BLaER1 (cell line): ENCODE measurements at regions not wholly inside any gene's neighbourhood (a gene's known extent, or its start where the extent isn't known, plus 50 kb on each side); places are given as distances from the start of the nearest gene placed in this dataset.

ENCODE experiments used
- H3K27ac ChIP-seq: shearing (Covaris generic); formaldehyde crosslinking; 2 replicates; pipeline ENCODE4 v1.8.1; 2022
- H3K27me3 ChIP-seq: shearing (Covaris generic); formaldehyde crosslinking; 2 replicates; pipeline ENCODE4 v1.8.1; 2022
- H3K36me3 ChIP-seq: shearing (Covaris generic); formaldehyde crosslinking; 2 replicates; pipeline ENCODE4 v1.8.1; 2022
- H3K4me1 ChIP-seq: shearing (Covaris generic); formaldehyde crosslinking; 2 replicates; pipeline ENCODE4 v1.8.1; 2022
- H3K4me2 ChIP-seq: shearing (Covaris generic); formaldehyde crosslinking; 2 replicates; pipeline ENCODE4 v1.8.1; 2022
- H3K4me3 ChIP-seq: shearing (Covaris generic); formaldehyde crosslinking; 2 replicates; pipeline ENCODE4 v1.8.1; 2022
- H3K9ac ChIP-seq: shearing (Covaris generic); formaldehyde crosslinking; 2 replicates; pipeline ENCODE4 v1.8.1; 2022
- H3K9me3 ChIP-seq: shearing (Covaris generic); formaldehyde crosslinking; 2 replicates; pipeline ENCODE4 v1.8.1; 2022
- H4K20me1 ChIP-seq: shearing (Covaris generic); formaldehyde crosslinking; 2 replicates; pipeline ENCODE4 v1.8.1; 2022
- Cebpa-rat ChIP-seq: shearing (Covaris generic); IDR thresholded peaks from 2 replicates; pipeline ENCODE4 v1.8.1; 2022

DNA sequence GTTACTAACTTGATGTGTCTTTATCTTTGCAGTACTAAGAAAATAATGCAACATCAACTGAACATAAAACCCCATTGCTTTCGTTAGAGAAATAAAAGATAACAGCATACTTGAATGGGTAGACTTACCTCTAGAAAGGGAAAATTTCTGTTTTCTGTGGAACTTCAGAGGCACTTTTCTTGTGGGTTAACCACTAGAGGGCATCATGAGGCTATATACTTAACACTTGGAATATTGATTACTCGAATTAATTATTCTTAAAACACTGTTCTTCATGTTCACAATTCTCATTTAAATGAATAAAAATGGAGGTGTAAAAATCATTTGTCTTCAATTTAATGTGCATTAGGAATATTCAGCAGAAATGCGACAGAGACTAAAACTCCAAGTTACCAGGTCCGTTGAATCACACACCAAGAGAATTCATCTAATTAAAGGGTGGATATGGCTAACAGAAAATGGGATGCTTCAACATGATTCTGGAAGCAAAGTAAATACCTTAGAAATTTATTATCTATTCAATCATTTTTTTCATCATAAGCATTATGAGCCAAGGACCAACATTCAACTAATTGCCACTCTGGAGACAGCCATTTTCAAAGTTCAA is 330.8 kb upstream of the PREP start:
- TF ChIP-seq Cebpa-rat, result no peak
- peaks cover 7% of the 10 kb centered on the region; the same call in 1 of the 2 replicates for H3K4me1 ChIP-seq

DNA sequence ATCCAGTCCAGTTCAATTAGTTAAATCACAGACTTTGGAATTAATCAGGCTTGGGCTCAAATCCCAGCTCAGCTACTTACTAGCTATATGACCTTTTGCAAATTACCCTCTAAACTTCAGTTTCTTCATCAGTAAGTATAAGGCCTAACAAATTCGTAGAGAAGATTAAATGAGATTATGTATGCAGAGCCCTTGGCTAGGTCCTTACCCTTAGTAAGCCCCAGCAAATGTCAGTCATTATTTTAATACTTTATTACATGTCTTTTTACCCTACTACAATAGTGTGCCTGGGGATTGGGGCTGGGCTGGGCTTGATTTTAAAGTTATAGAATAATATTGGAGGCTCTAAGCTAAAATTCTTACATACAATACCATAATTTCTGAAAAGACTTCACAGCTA is 326.1 kb upstream of the PREP start:
- no peak overlapping the region for H3K4me2 ChIP-seq
- no peak overlapping the region for H3K9ac ChIP-seq
- no peaks in the 10 kb centered on the region for H3K36me3 ChIP-seq
- no peak overlapping the region for H3K4me3 ChIP-seq
- H3K9me3 ChIP-seq, result no peaks in the 10 kb centered on the region
- H4K20me1 ChIP-seq, result no peaks in the 10 kb centered on the region
- no peak overlapping the region for H3K27ac ChIP-seq
- TF ChIP-seq Cebpa-rat, result no peak
- no peaks in the 10 kb centered on the region for H3K4me1 ChIP-seq
- no peaks in the 10 kb centered on the region for H3K27me3 ChIP-seq

More for the DNA sequence above, 330.8 kb upstream of the PREP start:
- Histone ChIP-seq H3K36me3 (no peaks in the 10 kb centered on the region), H3K4me2 (no peak overlapping the region), H4K20me1 (no peaks in the 10 kb centered on the region), H3K27ac (no peak overlapping the region), H3K27me3 (no peaks in the 10 kb centered on the region), H3K4me3 (no peak overlapping the region), H3K9me3 (peaks cover 10% of the 10 kb centered on the region; the same call in 1 of the 2 replicates), H3K9ac (no peak overlapping the region)

DNA sequence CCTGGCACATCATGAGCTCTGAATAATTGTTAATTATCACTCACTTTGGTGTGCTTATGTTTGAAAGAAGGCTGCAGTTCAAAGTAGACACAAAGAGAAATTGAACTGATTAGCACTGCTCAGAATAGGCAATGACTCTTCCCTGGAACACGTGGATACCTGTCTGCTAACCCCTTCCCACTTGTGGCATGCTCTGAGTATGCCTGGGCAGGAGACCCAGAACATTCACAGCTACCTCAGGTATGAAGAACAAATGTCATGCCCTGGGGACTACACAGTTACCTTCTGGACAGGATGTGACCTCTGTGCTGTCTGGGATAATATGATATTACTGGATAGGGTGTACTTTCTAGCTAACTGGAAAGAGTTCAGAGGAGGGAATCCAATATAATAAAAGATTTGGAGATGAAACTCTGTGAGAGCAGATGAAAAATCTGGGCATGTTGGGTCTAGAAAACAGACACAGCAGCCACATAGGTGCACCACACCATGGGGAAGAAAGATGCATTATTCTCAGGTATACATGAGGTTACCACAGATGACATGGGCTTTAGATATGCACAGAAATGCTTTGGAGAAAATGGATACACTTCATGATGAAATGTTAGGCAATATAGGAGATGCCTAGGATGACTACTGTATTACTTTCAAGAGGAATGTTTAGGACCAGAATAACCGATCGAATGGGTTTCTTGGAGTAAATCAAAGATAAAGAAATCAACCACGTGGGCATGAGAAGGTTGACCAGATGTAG is 324.2 kb upstream of the PREP start:
- no peak overlapping the region for H3K27ac ChIP-seq
- no peaks in the 10 kb centered on the region for H3K36me3 ChIP-seq
- no peak for TF ChIP-seq Cebpa-rat
- H3K4me3 ChIP-seq, result no peak overlapping the region
- no peaks in the 10 kb centered on the region for H3K9me3 ChIP-seq
- no peak overlapping the region for H3K4me2 ChIP-seq
- no peak overlapping the region for H3K9ac ChIP-seq
- H3K27me3 ChIP-seq, result no peaks in the 10 kb centered on the region
- no peaks in the 10 kb centered on the region for H3K4me1 ChIP-seq
- H4K20me1 ChIP-seq, result no peaks in the 10 kb centered on the region

DNA sequence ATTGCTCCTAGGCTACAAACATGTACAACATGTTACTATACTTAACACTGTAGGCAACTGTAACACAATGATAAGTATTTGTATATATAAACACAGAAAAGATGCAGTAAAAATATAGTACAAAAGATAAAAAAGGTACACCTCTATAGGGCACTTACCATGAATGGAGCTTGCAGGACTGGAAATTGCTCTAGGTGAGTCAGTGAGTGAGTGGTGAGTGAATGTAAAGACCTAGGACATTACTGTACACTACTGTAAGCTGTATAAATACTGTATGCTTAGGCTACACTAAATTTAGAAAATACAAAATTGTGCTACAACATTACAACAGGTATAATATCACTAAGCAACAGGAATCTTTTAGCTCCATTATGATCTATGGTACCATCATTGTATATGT is 312.0 kb upstream of the PREP start:
- peaks cover 11% of the 10 kb centered on the region for H3K9me3 ChIP-seq
- no peak overlapping the region for H3K4me3 ChIP-seq
- no peaks in the 10 kb centered on the region for H3K27me3 ChIP-seq
- no peak overlapping the region for H3K9ac ChIP-seq
- no peak for TF ChIP-seq Cebpa-rat
- H3K4me1 ChIP-seq, result no peaks in the 10 kb centered on the region
- H3K27ac ChIP-seq, result no peak overlapping the region
- no peak overlapping the region for H3K4me2 ChIP-seq
- H3K36me3 ChIP-seq, result no peaks in the 10 kb centered on the region
- H4K20me1 ChIP-seq, result no peaks in the 10 kb centered on the region

DNA sequence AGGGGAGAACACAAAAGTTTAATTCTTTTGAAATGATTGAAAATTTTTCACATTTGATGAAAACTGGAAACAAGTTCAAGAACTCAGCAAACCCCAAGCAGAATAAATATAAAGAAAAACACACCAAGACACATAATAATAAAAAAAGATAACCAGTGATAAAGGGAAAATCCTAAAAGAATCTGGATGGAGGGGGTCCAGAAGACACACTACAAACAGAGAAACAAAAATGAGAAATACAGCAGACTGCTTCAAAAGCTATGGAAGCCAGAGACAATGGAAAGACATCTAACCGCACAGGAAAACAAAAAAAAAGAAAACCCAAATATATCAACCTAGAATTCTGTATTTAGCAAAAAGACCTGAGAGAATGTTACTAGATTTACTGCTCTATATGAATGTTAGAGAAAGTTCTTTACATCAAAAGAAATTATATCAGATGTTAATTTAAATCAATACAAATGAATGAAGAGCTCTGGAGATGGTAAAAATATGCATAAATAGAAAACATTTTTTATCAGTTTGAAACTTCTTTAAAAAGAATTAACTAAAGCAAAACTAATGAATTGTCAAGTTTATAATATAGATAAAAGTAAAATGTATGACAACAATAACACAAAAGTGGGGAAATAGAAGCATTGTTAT is 310.7 kb upstream of the PREP start:
- Histone ChIP-seq H3K4me2 (no peak overlapping the region), H4K20me1 (no peaks in the 10 kb centered on the region)

DNA sequence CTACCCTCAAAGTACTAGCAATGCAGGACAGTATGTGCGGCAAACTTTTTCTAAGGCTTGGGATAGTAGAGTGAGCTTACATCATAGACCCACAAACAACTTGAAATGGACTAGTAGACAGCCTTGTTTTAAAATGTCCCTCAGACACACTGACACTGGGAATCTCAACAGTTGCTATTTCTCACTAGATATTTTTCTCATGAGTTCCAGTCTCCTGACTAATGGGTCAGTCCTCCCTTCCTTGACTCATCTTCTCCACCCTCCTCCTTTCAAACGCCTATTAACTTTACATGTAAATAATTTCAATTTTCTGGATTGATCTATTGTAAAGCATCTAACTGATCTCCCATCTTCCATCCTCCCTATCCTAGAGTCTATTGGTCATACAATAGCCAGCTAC is 308.3 kb upstream of the PREP start:
- H4K20me1 ChIP-seq, result no peaks in the 10 kb centered on the region
- H3K9ac ChIP-seq, result no peak overlapping the region
- H3K36me3 ChIP-seq, result no peaks in the 10 kb centered on the region
- TF ChIP-seq Cebpa-rat, result no peak
- no peak overlapping the region for H3K4me3 ChIP-seq
- peaks cover 11% of the 10 kb centered on the region for H3K9me3 ChIP-seq
- H3K4me1 ChIP-seq, result no peaks in the 10 kb centered on the region
- H3K4me2 ChIP-seq, result no peak overlapping the region
- no peak overlapping the region for H3K27ac ChIP-seq
- no peaks in the 10 kb centered on the region for H3K27me3 ChIP-seq

More for the DNA sequence above, 310.7 kb upstream of the PREP start:
- TF ChIP-seq Cebpa-rat, result no peak
- Histone ChIP-seq H3K4me1 (no peaks in the 10 kb centered on the region), H3K27me3 (no peaks in the 10 kb centered on the region), H3K27ac (no peak overlapping the region), H3K9me3 (peaks cover 11% of the 10 kb centered on the region), H3K4me3 (no peak overlapping the region), H3K36me3 (no peaks in the 10 kb centered on the region), H3K9ac (no peak overlapping the region)

DNA sequence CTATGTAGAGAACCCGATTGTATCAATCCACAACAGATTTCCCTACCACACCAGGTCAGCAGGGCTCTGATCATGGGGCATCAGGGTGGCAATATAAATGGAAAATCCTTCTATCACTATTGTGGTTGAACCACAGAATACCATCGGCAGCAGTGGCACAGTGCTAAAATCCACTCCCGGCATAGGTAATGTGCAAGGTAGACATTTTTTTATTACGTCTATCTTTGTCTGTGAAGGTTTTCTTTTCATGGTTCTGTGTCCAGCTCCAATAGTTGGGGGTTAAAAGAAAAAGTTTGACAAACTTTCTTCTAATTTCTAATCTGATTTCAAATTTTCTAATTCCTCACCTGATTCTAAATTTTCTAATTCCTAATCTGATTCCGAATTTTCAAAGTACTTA is 302.7 kb upstream of the PREP start:
- Histone ChIP-seq H3K9ac (no peak overlapping the region), H3K27me3 (no peaks in the 10 kb centered on the region), H3K9me3 (peaks cover 5% of the 10 kb centered on the region; the same call in 1 of the 2 replicates), H3K27ac (no peak overlapping the region), H4K20me1 (no peaks in the 10 kb centered on the region), H3K4me2 (no peak overlapping the region), H3K4me1 (no peaks in the 10 kb centered on the region), H3K36me3 (no peaks in the 10 kb centered on the region), H3K4me3 (no peak overlapping the region)
- TF ChIP-seq Cebpa-rat, result no peak

DNA sequence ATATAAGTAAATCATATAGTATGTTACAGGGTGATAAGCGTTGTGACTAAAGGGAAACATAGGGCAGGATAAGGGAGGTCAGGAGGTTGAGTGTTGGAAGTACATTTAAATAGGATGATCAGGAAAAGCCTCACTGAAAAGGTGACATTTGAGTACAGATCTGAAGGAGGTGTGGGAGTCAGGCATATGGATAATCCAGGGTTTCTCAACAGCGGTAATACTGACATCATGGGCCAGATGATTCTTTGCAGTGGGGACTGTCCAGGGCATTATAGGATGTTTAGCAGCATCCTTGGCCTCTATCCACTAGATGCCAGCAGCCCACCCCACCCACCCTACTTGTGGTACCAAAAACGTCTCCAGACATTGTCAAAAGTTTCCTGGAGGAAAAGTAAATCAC is 292.6 kb upstream of the PREP start:
- Histone ChIP-seq H3K9me3 (no peaks in the 10 kb centered on the region), H4K20me1 (no peaks in the 10 kb centered on the region), H3K27me3 (peaks cover 10% of the 10 kb centered on the region; the same call in 1 of the 2 replicates), H3K36me3 (no peaks in the 10 kb centered on the region), H3K27ac (no peak overlapping the region), H3K4me2 (no peak overlapping the region), H3K4me3 (no peak overlapping the region), H3K4me1 (no peaks in the 10 kb centered on the region), H3K9ac (no peak overlapping the region)
- TF ChIP-seq Cebpa-rat, result no peak

DNA sequence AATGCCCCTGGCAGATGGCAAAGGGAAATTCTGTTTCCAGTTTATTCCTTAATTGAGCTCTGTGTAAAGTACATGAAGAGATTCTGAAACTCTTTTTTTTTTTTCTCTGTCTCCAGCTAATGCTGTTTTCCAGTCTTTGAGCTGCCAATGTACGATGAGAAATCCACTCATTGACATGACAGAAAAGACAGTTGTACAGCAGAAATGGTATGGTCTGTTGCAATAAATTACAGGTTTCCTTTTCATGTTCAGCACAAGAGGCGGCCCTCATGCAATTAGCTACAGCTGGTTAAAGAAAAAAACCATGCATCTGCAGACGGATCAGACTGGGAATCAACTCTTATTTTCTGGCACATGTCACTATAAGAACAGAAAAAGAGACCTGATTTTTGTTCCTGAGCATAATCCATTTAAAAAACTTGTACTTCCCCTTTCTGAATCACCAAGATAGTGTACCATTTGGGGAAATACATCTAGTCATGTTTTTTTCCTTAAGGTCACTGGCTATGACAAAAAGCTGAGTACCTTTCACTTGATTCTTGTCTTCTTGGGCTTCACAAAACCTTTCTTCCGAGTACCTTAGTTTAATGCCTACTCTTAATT is 289.8 kb upstream of the PREP start:
- H3K36me3 ChIP-seq, result no peaks in the 10 kb centered on the region
- H3K27ac ChIP-seq, result no peak overlapping the region
- no peak overlapping the region for H3K4me2 ChIP-seq
- peaks cover 6% of the 10 kb centered on the region for H3K4me1 ChIP-seq
- H3K9me3 ChIP-seq, result peaks cover 3% of the 10 kb centered on the region
- H3K27me3 ChIP-seq, result peaks cover 10% of the 10 kb centered on the region; the same call in 1 of the 2 replicates
- no peak overlapping the region for H3K4me3 ChIP-seq
- no peaks in the 10 kb centered on the region for H4K20me1 ChIP-seq
- no peak for TF ChIP-seq Cebpa-rat
- no peak overlapping the region for H3K9ac ChIP-seq

DNA sequence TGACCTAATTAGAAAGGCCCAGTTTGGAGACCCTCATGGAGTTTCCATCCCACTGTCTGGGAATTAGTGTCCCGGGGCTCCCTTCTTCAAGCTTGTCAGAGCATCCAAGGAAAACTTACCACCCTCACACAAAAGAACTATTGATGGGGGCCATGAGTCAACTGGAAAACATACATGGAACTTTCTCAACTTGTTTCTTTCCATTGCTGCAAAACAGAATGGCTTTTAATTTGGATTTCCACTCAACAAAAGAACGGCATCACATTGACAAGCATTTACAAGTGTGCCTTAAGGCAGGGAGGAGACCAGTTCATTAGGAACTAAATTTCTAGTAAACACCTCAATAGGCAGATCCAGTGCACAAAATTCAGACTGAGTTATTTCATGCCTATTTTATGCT is 289.1 kb upstream of the PREP start:
- no peaks in the 10 kb centered on the region for H4K20me1 ChIP-seq
- no peak overlapping the region for H3K4me3 ChIP-seq
- H3K27me3 ChIP-seq, result peaks cover 10% of the 10 kb centered on the region; the same call in 1 of the 2 replicates
- TF ChIP-seq Cebpa-rat, result no peak
- no peak overlapping the region for H3K4me2 ChIP-seq
- H3K36me3 ChIP-seq, result no peaks in the 10 kb centered on the region
- no peak overlapping the region for H3K27ac ChIP-seq
- peaks cover 6% of the 10 kb centered on the region for H3K4me1 ChIP-seq
- H3K9me3 ChIP-seq, result peaks cover 10% of the 10 kb centered on the region
- no peak overlapping the region for H3K9ac ChIP-seq
